GM19240 (cell line): ENCODE measurements at regions not wholly inside any gene's neighbourhood (a gene's known extent, or its start where the extent isn't known, plus 50 kb on each side); places are given as distances from the start of the nearest gene placed in this dataset.

Experiments used
- DNase-seq: peaks from one replicate; pipeline ENCODE4 v3.0.0; 2011; ENCODE audit warnings: low spot score; ENCODE audit not compliant: insufficient read length

- DNase-seq, result no peak
Measured at GRCh38 chr2:82839036-82839435, 1620.0 kb downstream of the SUCLG1 start.

GRCh38 chr2:82837588-82838304 lies 1621.3 kb downstream of the SUCLG1 start:
- DNase-seq, result no peak

- DNase-seq, result no peak
Measured at GRCh38 chr2:82834893-82835292, 1624.2 kb downstream of the SUCLG1 start.

GRCh38 chr2:82827426-82827825 lies 1631.7 kb downstream of the SUCLG1 start:
- no peak for DNase-seq

GRCh38 chr2:82826437-82826836 lies 1632.6 kb downstream of the SUCLG1 start:
- DNase-seq, result no peak

GRCh38 chr2:82825410-82826090 lies 1633.5 kb downstream of the SUCLG1 start:
- DNase-seq, result no peak

- DNase-seq, result no peak
Measured at GRCh38 chr2:82823892-82824291, 1635.2 kb downstream of the SUCLG1 start.

- DNase-seq, result no peak
Measured at GRCh38 chr2:82819951-82820350, 1639.1 kb downstream of the SUCLG1 start.

GRCh38 chr2:82814146-82814545 lies 1644.9 kb downstream of the SUCLG1 start:
- no peak for DNase-seq

- no peak for DNase-seq
Measured at GRCh38 chr2:82811946-82812345, 1647.1 kb downstream of the SUCLG1 start.

GRCh38 chr2:82803307-82803706 lies 1655.8 kb downstream of the SUCLG1 start:
- DNase-seq, result no peak

GRCh38 chr2:82797469-82797868 lies 1661.6 kb downstream of the SUCLG1 start:
- no peak for DNase-seq

- no peak for DNase-seq
Measured at GRCh38 chr2:82796132-82796531, 1662.9 kb downstream of the SUCLG1 start.

- DNase-seq, result no peak
Measured at GRCh38 chr2:82795446-82795845, 1663.6 kb downstream of the SUCLG1 start.

- DNase-seq, result no peak
Measured at GRCh38 chr2:82793711-82794435, 1665.2 kb downstream of the SUCLG1 start.

GRCh38 chr2:82792316-82792715 lies 1666.8 kb downstream of the SUCLG1 start:
- no peak for DNase-seq

GRCh38 chr2:82790206-82791021 lies 1668.7 kb downstream of the SUCLG1 start:
- DNase-seq, result no peak

GRCh38 chr2:82789851-82790205 lies 1669.3 kb downstream of the SUCLG1 start:
- no peak for DNase-seq

GRCh38 chr2:82781176-82781915 lies 1677.7 kb downstream of the SUCLG1 start:
- no peak for DNase-seq

- DNase-seq, result no peak
Measured at GRCh38 chr2:82780050-82780449, 1679.0 kb downstream of the SUCLG1 start.

- DNase-seq, result no peak
Measured at GRCh38 chr2:82752396-82752795, 1706.7 kb downstream of the SUCLG1 start.
